Ishikawa (cell line): ENCODE measurements at regions not wholly inside any gene's neighbourhood (a gene's known extent, or its start where the extent isn't known, plus 50 kb on each side); places are given as distances from the start of the nearest gene placed in this dataset.

Source experiments
- EGR1 ChIP-seq: IDR thresholded peaks from 2 replicates; pipeline ENCODE4 v1.6.1; 2012
- EP300 ChIP-seq: IDR thresholded peaks from 2 replicates; pipeline ENCODE4 v1.6.1; 2012; ENCODE audit warnings: borderline replicate concordance
- FOXM1 ChIP-seq: IDR thresholded peaks from 2 replicates; pipeline ENCODE4 v1.6.1; 2012; ENCODE audit warnings: low read depth, borderline replicate concordance
- TAF1 ChIP-seq: IDR thresholded peaks from 2 replicates; pipeline ENCODE4 v1.6.1; 2012; ENCODE audit warnings: low read depth, mild to moderate bottlenecking
- USF1 ChIP-seq: IDR thresholded peaks from 2 replicates; pipeline ENCODE4 v1.6.1; 2012

GRCh38 chr1:94624203-94624602, 82.6 kb upstream of the F3 start:
- no peak for TF ChIP-seq FOXM1
- TF ChIP-seq TAF1, result no peak
- TF ChIP-seq EP300, result no peak
- no peak for TF ChIP-seq USF1
- no peak for TF ChIP-seq EGR1
